GM21825 (cell line): ENCODE measurements at regions not wholly inside any gene's neighbourhood (a gene's known extent, or its start where the extent isn't known, plus 50 kb on each side); places are given as distances from the start of the nearest gene placed in this dataset.

Experiments used
- ATAC-seq: cut with Tn5 transposase; IDR thresholded peaks from one replicate; pipeline ENCODE4 v1.9.1; 2021; ENCODE audit warnings: mild to moderate bottlenecking, moderate library complexity; ENCODE audit not compliant: unreplicated experiment

GRCh38 chr3:30258426-30259392 is 347.7 kb upstream of the TGFBR2 start:
- no peak for ATAC-seq

GRCh38 chr3:30259730-30260129 is 346.7 kb upstream of the TGFBR2 start:
- ATAC-seq = no peak

GRCh38 chr3:30260762-30261161 is 345.6 kb upstream of the TGFBR2 start:
- ATAC-seq = no peak

DNA sequence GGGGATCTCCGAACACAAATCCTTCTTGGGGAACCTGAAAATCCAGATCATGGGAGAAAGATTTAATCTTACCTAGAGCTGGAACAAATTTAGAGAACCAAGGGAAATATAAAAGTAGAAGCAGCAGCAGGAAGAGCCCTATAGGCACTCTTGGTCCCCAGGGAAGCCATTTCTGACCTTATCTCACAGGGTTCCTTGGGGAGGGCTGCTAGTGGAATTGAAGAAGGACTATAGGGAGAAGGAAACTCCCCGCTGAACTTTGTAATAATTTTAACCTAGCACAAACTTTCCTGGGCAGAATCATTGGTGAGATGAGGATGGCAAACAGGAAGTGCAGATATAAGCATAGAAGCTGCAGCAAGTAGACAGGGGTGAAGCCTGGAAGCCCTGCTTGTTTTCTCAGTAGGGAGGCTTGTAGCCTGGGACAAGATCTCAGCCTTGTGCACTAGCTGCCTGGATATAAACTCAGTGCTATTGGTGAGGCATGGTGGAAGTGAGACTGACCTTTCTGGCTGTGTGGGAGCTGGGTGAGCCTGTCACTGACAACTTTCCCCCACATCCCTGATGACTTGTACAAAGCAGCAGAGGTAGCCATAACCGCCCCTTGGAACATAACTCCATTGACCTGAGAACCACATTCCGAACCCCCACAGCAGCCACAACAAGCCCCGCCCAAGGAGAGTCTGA is 343.0 kb upstream of the TGFBR2 start:
- no peak for ATAC-seq

- no peak for ATAC-seq
Observed at GRCh38 chr3:30263925-30264313, 342.5 kb upstream of the TGFBR2 start.

DNA sequence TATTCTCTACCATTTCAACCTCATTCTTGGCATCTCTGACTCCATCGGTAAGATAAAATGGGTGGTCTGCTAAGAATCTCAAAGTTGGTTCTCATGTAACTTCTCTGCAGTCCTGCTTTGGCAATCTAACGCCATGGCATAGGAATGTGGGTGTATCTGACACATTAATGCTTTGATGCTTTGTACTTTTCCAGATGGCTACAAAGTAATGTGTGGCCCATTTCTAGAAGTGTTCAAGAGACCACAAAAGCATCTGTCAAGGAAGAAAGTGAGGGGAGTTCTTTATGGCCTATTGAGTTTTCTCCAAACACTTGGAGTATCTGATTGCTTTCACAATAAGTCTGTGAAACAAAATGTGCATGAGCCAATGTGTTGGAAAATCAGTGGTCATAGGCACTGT is 339.9 kb upstream of the TGFBR2 start:
- ATAC-seq = no peak

DNA sequence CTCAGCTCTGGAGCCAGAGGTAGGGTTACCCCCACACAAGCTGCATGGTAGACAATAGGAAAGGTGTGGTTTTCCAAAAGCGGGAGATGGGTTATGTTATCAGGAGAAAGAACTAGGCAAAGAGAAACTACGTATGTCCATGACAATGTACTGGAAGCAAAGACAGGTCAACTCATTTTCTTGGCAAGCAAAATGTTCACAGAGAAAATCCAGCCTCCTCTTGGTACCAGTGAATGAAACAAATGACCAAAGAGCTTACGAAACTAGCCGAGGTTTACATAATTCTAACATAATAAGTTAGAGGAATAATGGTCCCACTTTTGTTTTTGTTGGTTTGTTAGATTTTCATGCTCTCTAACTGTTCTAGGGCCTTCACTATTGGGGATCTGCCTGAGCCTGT is 338.1 kb upstream of the TGFBR2 start:
- ATAC-seq = no peak

DNA sequence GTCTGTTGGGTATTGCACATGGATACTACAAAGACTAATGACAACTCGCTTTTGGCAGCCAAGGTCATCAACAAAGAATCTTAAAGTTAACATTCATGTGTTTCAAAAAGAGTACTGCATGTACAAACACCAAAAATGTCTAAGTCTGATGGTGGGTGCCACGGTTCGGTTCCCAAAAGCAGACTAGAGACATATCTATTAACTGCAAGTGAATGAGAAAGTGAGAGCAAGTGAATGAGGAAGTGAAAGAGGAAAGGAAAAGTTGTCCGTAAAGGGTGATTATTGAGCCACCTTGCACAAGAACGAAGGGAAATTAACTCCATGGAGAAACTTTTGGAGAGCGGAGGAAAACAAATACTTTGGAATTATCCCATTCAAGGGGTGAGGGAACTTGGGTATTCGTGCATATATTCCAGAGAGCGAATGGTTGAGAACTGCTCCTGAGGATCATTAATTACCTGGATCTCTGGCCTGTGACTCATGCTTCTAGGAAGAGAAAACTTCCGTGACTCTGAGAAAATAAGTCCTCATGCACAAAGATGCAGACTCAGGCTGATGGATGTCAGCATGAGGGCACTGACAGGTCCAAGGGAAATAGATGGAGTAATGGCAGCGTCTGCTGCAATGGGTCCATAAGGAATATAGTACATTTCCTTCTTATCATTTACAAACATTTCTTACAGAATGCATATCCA is 336.5 kb upstream of the TGFBR2 start:
- ATAC-seq = peak; percentile 52

GRCh38 chr3:30271781-30272180 is 334.6 kb upstream of the TGFBR2 start:
- no peak for ATAC-seq

DNA sequence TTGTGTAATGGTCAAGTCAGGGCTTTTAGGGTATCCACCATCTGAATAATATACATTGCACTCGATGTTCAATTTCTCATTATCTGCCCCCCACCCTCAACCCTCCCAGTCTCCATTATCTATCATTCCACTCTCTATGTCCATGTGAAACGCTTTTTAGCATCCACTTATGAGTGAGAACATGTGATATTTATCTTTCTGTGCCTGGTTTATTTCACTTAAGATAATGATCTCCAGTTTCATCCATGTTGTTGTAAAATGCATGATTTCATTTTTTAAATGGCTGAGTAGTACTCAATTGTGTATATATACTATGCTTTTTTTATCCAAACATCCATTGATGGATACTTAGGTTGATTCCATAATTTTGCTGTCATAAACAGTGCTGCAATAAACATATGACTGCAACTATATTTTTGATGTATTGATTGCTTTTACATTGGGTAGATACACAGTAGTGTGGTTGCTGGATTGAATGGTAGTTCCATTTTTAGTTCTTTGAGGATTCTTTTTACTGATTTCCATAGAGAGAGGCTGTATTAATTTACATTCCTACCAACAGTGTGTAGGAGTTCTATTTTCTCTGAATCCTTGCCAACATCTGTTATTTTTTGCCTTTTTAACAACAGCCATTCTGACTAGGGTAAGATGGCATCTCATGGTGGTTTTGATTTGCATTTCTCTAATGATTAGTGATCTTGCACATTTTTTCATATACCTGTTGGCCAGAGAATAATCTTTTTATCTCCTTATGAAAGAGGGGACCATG is 332.9 kb upstream of the TGFBR2 start:
- no peak for ATAC-seq

DNA sequence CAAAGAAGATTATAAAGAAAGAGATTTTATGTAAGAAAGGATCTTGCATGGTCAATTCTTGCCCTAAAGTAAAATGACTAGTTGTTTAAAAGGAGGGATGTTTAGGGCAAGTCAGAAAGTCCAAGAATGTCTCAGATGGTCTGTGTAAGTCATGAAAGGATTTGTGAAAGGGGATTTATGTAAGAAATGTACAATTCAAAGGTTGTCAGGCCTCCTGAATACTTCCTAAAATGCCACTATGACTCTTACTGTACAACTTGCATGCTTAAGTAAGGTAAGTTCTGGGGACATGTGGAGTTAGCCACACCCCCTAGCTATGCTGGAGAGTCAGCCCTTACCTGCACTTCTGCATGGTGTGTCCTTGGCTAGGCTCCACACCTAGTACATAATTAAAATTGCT is 328.9 kb upstream of the TGFBR2 start:
- no peak for ATAC-seq

DNA sequence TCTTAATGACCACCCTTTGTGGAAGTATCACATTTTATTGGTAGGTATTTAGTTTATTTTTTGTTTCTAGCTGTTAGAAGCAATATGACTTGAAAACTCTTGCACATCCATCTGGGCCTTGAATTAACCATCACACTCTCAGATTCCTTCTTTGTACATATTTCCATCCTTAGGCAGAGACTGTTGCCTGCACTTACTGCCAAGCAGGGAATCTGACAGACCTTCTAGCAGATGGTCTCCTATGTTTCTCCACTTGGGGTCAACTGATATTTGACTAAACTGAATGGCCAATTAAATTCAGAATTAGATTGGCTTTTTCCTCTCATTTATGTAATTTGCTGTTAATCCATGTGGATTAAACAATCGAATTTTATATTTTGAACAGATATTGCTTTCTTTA is 324.9 kb upstream of the TGFBR2 start:
- ATAC-seq = no peak

DNA sequence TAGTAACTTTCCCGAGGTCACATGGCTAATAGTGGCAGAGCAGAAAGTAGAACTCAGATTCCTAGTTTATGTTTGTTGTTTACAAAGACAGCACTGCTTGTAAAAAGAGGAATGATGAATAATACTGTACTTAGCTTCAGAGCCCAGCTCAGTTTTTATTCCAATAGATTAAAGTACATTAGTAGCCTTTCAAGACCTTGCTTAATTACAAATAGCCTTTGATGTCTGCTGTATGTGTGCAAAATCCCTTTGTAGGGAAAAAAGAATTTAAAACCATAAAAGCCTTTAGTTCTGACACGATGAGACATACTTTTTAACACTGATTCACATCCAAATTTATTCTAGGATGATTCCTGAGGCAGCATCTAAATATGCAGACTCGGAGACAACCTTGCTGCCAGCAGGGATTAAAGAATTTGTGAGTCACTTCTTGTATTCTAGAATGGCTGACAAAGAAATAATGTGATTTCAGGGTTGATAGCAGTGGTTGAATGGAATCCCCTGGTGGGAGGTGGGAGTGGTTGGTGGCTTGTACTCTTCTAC is 324.2 kb upstream of the TGFBR2 start:
- ATAC-seq = no peak

GRCh38 chr3:30285188-30286006 is 321.0 kb upstream of the TGFBR2 start:
- no peak for ATAC-seq

DNA sequence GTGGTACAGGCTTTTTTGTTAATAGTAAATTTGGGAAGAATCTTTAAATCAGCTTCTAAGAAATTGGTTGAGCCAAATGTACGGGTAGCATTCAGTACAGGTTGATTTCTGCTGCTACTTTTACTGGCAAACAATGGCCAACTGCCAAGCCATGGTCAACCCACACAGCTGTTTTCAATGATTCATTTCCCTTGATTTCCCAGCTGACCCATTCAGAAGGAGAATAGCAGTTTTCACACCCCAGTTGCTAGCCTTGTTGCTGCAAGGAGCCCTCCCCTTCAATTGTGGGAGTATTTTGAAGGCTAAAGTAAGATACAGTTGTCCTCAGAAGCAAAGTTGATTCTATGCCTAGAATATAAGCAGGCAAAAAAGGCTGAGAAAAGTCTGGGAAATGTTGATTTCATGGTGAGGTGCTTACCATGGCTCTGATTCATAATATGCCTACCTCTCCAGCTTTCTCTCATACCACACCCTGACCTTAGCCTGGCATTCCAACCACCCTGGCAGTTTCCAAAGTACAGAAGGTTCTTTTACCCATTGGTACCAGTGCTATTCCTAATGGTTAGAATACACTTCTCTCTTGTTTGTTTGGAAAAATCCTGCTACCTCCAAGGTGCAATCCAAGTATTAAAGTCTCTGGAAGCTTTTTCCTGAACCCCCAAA is 320.3 kb upstream of the TGFBR2 start:
- ATAC-seq = no peak

GRCh38 chr3:30286811-30287210 is 319.6 kb upstream of the TGFBR2 start:
- ATAC-seq = no peak

DNA sequence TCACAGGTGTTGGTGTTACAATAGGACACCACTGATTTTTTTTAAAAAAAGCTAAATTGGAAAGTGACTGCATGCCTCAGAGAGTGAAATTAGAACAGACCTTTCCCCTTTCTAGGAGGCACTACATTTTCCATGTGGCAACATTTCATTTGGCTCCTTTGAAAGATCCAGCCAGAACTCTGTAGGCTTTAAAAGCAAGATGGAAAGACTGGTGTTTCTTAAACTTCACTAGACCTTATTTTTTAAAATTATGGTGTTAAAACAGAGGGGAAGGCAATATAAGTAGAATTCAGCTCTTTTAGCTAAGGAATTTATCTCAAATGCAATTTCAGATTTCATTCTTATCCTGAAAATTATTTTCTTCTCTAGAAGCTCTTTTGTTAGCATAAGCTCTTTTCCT is 317.6 kb upstream of the TGFBR2 start:
- ATAC-seq = no peak

DNA sequence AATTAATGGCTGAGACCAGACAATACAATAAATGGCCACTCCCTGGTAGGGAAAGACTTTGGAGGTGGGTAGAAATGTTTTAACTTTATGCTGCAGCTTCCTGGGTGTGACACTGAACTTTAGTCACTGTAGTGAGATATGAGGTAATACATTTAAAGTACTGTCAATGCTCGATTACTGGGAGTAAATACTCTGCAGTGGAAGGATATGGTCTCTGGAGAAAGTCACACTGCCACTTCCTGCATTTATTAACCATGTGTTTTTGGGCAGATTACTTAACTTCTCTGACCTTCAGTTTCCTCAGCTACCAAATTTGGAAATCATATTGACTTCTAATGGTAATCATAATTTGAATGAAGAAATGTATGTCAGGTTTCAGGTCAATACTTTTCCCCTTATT is 317.1 kb upstream of the TGFBR2 start:
- ATAC-seq = no peak

- no peak for ATAC-seq
Observed at GRCh38 chr3:30289766-30290165, 316.6 kb upstream of the TGFBR2 start.
